ENCODE measurements at regions not wholly inside any gene's neighbourhood (a gene's known extent, or its start where the extent isn't known, plus 50 kb on each side); places are given as distances from the start of the nearest gene placed in this dataset.
"Not testable (repeated sequence)": the region's sequence is repeated elsewhere in the genome, so short reads cannot be mapped to it uniquely, and the experiment has no call there.

DNA sequence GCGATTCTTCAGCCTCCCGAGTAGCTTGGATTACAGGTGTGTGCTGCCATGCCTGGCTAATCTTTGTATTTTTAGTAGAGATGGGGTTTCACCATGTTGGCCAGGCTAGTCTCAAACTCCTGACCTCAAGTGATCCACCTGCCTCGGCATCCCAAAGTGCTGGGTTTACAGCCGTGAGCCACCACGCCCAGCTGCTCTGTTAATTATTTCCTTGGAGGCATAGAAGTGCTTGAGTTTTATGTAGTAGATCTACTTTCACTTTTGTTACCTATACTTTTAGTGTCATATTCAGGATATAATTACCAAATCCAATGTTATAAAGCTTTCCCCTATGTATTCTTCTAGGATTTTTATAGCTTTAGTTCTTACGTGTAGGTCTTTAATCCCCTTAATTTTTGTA is 1093.0 kb downstream of the GATA3 start:
- no peak for DNase-seq (ENCODE audit: low read depth in 2 of 3, low spot score in 2 of 3)

DNA sequence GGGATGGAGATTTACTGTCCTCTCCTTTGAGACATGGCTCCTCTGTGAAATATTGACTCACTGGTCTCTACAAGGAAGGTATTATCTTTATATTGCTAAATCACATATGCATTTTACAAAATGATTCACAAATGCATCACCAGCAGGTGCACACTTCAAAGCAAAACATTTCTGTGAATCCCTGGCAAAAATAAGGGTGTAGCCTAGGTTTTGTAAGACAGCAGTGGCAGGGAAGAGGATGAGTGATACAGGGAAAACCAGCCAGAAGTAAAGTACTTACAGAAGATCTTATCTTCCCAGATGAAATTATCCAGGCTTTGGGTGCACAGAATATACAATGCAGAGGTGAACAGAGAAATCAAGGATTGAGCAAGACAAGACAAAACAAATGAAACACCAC is 1094.6 kb downstream of the GATA3 start:
- DNase-seq (ENCODE audit: low read depth in 2 of 3, low spot score in 2 of 3): no peak

DNA sequence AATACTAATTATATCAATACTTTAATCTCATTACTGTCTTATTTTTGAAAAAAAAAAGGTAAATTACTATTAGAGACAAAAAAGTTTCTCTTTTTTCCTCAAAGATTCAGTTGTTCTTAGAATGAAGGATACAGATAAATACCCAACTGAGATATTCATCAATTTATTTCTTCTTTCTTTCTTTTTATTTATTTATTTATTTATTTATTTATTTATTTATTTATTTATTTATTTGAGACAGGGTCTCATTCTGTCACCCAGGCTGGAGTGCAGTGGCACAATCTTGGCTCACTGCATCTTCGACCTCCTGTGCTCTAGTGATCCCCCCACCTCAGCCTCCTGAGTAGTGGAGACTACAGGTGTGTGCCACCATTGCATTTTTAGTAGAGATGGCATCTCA is 1098.6 kb downstream of the GATA3 start:
- not testable (repeated sequence) for DNase-seq (ENCODE audit: low read depth in 2 of 3, low spot score in 2 of 3)

DNA sequence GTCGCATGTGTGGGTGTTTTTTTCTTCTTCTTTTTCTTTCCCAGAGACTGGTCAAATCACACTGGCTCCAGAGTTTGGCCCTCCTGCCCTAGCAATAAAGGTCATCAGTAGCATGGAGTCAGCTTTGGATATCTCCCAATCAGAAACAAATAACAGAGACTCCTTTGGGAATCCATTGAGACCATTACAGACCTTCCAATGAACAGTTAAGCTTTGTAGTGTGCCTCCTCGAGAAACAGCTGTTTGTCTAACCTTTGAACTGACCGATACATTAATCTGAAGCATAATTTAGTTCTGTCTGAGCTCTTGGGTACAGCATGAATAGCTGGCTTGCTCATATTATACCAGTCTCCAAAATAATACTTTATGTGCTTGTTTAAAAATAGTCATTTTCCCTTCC is 1103.2 kb downstream of the GATA3 start:
- DNase-seq (ENCODE audit: low read depth in 2 of 3, low spot score in 2 of 3): no peak

DNA sequence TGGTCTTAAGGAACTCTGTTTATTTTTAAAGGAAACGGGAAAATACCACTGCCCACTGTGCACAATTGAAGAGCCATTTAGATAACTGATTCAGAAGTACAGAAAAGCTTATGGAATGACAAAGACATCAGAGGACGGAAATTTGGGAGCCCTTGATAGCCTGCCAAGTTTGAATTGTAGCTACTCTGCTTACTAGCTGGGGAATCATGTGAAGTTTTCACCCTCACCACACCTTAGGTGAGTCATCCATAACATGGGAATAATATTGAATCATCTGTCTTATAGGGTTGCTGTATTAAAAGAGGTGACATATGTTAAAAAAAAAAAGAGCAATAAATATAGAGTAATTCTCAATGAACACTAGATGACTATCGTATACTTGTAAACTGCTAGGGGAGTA is 1104.2 kb downstream of the GATA3 start:
- DNase-seq (ENCODE audit: low read depth in 2 of 3, low spot score in 2 of 3): no peak

DNA sequence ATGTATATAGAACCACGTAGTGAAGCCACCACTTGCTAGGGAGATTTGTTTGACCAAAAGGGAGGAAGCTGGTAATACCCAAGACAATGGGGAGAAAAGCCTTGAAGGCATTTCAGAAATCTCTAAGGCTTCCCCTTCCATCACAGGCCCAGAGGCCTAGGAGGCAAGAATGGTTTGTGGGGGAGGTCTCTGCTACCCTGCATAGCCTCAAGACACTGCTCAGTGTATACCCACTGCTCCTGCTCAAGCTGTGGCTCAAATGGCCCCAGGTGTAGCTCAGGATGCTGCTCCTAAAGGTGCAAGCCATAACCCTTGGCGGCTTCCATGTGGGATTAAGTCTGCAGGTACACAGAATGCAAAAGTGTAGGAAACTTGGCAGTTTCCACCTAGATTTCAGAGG is 1105.8 kb downstream of the GATA3 start:
- DNase-seq (ENCODE audit: low read depth in 2 of 3, low spot score in 2 of 3): no peak

DNA sequence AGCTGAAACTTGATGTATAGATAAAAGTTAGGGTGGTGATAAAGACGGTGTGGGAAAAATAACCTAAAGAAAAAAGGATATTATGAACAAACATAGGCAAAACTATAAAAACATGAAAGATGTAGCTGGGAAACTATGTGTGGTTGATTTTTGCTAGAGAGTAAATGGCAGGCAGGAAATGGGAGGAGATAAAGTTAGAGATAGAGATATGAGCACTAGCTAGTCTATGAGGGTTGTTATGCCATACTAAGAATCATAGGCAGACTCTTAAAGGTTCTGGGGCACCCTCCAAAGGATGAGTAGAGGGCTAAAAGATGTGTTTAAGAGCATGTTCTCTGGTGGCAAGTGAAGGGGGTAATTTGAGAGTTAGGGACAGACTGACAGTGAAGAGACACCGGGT is 1109.2 kb downstream of the GATA3 start:
- DNase-seq (ENCODE audit: low read depth in 2 of 3, low spot score in 2 of 3): no peak

DNA sequence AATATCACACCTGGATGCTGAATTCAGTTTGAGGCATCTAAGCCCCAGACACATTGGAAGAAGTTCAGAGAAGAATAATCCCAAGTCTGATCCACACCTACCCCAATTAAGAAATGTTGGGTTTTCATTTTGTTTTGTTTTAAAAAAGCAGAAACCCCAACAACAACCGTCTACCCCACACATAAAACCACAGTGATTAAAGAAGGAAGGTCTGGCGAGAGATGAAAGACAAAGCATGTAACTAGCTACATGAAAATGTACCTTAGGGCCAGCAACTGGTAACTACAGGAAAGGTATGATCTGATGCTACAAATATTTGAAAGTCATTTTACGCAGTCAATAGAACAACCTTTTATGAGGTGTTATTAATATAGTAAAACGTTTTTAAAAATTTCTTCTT is 1112.3 kb downstream of the GATA3 start:
- DNase-seq (ENCODE audit: low read depth in 2 of 3, low spot score in 2 of 3): peak in 1 of 3 donors; percentile 6

DNA sequence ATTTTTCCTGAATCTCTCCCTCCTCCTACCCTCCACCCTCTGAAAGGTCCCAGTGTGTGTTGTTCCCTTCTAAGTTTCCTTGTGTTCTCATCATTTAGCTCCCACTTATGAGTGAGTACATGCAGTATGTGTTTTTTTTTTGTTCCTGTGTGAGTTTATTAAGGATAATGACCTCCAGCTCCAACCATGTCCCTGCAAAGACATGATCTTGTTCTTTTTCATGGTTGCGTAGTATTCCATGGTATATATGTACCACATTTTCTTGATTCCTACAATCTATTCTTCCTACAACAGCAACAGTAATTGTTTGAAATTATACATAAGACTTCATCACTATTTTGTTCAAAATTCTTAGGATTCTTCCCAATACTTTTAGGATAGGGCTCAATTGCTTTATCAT is 1117.8 kb downstream of the GATA3 start:
- DNase-seq (ENCODE audit: low read depth in 2 of 3, low spot score in 2 of 3): no peak

DNA sequence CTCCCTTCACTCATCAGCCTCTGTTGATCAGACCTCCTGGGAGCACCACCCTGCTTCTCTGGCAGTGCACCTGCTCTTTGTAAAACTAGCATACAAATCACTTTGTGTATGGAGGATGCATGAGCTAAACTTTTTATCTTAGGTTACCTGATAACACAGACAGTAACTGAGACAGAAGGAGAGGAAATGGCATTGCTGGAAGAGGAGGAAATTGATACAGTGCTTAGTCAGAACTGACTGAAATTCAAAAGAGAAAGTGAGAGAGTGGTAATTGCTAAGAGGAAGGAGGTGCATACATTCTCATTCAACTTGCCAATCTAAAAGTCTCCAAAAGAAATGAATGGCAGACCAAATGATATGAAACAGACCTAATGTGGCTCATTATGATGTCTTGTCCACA is 1120.7 kb downstream of the GATA3 start:
- peak in 1 of 3 donors; percentile 7 for DNase-seq (ENCODE audit: low read depth in 2 of 3, low spot score in 2 of 3)

DNA sequence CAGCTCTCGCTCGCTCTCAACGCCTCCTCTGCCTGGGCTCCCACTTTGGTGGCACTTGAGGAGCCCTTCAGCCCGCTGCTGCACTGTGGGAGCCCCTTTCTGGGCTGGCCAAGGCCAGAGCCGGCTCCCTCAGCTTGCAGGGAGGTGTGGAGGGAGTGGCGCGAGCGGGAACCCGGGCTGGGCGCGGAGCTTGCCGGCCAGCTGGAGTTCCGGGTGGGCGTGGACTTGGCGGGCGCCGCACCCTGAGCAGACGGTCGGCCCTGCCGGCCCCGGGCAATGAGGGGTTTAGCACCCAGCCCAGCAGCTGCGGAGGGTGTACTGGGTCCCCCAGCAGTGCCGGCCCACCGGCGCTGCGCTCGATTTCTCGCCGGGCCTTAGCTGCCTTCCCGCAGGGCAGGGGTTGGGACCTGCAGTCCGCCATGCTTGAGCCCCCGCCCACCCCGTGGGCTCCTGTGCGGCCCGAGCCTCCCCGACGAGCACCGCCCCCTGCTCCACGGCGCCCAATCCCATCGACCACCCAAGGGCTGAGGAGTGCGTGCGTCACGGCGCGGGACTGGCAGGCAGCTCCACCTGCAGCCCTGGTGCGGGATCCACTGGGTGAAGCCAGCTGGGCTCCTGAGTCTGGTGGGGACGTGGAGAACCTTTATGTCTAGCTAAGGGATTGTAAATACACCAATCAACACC is 1128.9 kb downstream of the GATA3 start:
- DNase-seq (ENCODE audit: low read depth in 2 of 3, low spot score in 2 of 3): not testable (repeated sequence)

DNA sequence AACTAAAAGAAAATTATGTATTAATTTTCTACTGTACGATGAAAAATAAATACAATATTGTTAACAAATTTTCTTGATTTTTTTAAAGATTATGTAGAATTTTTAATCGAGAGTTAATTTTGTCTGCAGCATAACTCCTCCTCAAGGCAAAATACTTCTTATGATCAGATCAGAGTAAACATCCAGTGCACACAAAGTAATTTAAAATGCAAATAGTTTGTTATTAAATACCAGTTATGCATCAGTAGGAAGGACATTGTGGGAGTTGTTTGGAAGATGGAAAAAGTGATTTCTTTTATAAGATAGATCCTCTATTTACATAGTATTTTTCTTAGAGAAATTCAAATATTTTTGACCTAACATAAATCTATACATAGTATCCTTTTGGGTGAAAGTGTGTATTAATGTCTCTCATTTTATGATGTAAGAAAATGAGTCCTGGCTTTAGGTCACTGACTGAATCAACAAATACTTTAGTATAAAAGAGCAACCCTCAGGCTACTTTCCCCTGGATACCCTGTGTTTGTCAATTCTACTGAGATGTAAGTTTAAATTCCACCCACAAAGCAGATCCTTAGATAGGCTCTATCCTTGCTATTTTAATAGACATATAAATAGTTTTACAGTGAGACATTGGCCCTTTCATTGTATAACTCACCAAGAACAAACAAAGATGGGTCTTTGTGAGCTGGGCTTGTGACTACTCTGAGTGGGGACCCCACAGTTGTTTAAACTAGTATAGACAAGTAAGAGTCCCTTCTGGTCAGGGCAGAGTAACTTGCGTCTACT is 1133.7 kb downstream of the GATA3 start:
- DNase-seq (ENCODE audit: low read depth in 2 of 3, low spot score in 2 of 3): no peak

DNA sequence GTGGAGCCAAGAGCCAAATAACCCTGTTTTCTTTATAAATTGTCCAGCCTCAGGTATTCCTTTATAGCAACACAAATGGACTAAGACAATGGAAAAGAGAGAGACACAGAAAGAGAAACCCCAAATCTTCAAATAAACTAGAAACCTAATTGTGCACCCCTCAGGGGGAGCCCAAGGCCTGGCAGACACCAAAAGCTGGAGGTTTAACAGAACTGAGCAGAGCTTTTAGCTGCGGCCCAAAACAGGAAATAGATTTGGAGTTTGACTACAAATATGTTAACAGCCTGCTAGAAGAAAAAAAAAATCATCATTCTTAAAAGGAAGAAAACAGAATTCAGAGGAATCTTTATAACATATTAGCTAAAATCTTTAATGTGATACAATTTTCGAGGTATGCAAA is 1135.0 kb downstream of the GATA3 start:
- DNase-seq (ENCODE audit: low read depth in 2 of 3, low spot score in 2 of 3): peak in 1 of 3 donors; percentile 19

DNA sequence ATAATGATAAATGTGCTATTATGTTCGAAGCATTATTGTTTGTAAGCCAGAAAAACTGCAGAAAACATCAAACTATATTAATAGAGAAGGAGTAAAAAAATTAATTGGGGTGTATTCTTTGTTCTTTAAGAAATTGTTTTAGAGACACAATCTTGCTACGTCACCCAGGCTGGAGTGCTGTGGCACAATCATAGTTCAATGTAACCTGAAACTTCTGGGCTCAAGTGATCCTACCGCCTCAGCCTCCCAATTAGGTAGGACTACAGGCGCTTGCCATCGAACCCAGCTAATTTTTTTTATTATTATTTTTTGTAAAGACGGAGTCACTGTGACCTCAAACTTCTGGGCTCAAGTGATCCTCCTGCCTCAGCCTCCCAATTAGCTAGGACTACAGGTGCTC is 1138.6 kb downstream of the GATA3 start:
- DNase-seq (ENCODE audit: low read depth in 2 of 3, low spot score in 2 of 3): no peak

DNA sequence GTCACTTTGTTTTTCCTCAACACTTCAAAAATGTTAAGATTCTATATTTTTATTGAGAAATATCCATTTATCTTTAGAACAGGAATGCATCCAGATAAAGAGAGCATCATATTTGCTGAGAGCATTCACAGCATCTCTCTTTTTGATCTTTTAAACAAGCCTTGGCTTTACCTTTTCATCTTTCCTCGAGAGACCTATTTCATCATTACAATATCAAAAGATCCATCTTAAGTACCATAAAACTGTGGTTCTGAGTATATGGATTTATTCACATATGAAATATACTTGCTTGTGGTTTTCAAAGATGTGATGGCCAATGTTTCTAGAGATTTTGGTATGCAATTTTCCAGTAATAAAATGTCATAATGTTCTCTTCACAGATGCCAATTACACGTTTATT is 1140.9 kb downstream of the GATA3 start:
- DNase-seq (ENCODE audit: low read depth in 2 of 3, low spot score in 2 of 3): no peak

DNA sequence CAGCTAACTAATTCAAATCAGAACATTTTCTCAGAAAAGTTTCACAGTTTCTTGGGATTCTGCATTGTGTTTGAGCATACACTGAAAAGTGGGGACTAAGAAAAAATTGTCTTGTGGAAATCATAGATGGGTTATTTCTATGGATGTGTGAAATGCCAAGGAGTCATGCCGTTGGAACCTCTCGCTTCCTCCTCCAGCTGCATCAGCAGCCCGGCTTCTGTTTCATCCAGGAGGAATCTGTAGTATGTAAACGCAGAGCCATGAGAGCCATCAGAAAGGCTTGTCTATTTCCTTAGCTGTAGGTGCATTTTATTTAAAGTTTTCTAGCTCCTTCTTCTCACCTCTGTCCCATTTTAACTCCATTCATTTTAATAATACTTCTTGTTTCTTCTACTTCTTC is 1144.1 kb downstream of the GATA3 start:
- DNase-seq (ENCODE audit: low read depth in 2 of 3, low spot score in 2 of 3): no peak

DNA sequence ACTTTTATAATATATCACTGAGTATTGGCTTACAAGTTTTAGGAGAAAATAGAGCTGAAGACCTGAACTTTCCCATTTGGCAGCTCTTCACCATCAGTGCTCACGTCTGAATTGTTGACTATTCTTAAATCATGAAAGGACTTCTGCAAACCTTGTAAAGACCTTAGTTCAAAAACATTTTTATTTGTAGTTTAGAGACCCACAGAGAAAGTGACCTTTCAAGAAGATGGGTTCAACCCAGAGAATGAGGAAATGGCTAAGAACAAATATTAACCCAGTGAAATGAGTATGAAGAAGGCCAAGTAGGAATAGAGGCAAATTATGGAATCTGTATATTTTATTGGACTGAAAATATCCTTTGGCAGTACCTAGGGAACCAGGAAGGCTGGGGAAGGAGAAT is 1151.1 kb downstream of the GATA3 start:
- DNase-seq (ENCODE audit: low read depth in 2 of 3, low spot score in 2 of 3): no peak

DNA sequence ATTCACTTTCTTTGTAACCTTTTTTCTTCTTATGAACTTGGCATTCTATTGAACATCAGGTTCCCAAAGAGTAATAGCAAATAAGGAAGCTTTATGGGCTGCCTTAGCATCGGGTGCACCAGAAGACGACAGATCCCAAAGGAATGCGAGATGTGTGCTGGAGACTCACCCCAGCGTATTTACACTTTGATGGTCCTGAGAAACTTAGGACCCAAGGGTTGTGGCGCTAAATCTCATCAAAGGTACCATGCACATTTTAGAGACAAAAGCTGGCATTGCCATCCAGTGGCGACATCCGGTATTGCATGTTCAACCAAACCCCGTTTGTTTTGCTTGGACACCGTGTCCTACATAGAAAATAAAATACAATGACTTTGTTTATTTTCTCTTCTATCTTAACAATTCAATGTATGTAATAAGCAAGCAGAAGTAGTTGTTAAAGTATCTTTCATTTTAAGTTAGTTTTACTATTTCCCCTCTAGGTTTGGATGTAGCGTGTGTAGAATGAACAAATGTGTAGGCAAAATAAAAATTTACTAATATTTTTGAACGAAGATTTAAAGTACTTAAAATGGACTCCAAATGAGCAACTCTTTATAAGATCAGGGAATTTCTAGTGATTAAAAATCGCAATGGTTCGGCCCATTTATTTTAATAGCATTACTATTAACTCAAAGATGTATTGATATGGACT is 1154.8 kb downstream of the GATA3 start:
- peak; percentile 40 to 74 (median 47) for DNase-seq (ENCODE audit: low read depth in 2 of 3, low spot score in 2 of 3)

DNA sequence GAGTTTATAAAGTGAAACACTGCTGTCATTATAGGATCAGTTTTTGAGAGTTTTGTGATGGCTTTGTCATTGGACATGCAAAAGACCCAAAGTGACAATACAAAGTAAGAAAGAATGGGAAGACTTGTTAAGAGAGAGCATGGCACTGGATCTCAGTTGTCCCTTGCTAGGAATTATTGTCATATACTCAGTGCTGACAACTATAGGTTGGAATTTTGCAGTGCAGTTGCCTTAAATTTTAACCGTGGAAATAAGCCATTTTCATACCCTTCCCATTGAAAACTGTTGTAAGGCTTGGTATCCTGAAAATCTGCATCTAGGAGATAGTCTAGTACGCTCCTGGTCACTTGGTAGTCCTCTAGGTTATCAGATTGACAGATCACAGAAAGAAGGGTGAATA is 1156.7 kb downstream of the GATA3 start:
- DNase-seq (ENCODE audit: low read depth in 2 of 3, low spot score in 2 of 3): no peak

DNA sequence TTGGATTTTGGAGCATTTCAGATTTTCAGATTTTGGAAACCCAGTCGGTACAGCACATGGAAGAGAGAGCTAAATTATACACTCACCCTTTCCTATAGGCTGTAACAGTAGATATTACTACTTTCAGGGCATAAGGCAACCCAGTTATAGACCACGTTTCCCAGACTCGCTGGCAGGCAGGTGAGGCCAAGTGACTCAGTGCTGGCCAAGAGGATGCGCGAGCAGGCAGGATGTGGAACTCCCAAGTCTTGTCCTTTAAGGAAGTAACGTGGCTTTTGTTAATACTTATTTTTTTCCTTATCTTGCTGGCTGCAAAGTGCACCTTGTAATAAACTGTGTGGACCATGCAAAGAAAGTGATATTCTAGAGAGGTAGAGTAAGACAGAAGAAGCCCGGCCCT is 1160.1 kb downstream of the GATA3 start:
- no peak for DNase-seq (ENCODE audit: low read depth in 2 of 3, low spot score in 2 of 3)

DNA sequence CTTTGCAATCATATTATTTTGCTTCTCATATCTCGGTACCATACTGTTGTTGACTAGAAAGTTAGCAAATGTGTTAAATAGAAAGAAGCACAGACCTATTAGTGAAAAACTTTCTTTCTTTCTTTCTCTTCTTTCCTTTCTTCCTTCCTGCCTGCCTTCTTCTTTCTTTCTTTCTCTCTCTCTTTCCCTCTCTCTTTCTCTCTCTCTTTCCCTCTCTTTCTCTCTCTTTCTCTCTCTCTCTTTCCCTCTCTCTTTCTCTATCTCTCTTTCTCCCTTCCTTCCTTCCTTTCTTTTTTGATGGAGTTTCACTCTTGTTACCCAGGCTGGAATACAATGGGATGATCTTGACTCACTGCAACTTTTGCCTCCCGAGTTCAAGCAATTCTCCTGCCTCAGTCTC is 1160.6 kb downstream of the GATA3 start:
- DNase-seq (ENCODE audit: low read depth in 2 of 3, low spot score in 2 of 3): no peak

DNA sequence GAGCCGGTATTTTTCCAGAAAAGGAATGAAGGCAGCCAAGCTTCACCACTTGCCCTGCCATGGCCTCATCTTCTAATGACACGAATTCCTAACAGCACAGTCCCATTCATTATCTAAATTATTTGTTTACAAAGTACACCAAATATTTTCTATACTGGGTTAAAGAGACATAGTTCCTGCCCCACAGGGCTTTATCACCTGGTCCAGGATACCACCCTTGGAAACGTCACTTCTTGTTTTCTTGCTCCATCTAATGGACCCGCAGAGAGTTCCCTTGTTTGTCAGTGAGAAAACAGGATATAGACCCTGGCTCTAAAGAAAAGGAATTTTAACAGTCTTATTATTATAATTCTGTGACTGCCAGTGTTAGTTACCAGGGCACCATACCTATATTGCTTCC is 1165.4 kb downstream of the GATA3 start:
- no peak for DNase-seq (ENCODE audit: low read depth in 2 of 3, low spot score in 2 of 3)

Data from hematopoietic multipotent progenitor cell (in vitro differentiated cells).